ENCODE measurements at regions not wholly inside any gene's neighbourhood (a gene's known extent, or its start where the extent isn't known, plus 50 kb on each side); places are given as distances from the start of the nearest gene placed in this dataset.

DNA sequence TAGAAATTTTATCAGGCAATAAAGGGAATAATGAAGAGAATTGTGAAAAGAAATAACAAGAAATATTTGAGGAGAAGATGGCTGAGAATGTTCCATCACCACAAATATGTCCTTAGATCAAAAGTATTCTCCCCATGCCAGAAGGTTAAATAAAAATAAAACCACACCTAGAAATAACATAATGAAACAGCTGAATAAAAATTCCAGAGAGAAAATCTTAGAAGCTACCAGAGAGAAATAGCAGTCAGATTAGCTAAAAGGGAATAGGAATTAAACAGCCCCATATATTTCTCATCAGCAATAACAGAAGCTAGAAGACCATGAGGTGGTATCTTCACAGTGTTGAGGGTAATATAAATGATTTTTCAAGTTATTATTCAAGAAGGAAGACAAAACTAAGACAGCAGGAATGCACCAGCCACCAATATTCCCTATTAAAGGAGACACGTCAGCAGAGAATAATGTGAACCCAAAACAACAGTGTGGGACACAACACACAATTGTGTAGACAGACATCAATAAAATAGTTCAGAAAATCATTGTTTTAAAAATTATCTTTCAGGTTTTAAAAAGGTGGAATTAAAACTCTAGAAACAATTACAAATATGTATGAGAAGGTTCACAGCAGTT, 82.0 kb upstream of the NEDD4L start:
- H3K9me3 ChIP-seq (ENCODE audit: control insufficient read depth, insufficient read depth, low read length): no peaks in the 10 kb centered on the region
- no peak overlapping the region for H4K5ac ChIP-seq (ENCODE audit: low read depth, low read length)
- H2AK9ac ChIP-seq (replicated peaks; ENCODE audit: low read depth, low read length, poor library complexity): no peak overlapping the region
- H3K36me3 ChIP-seq (ENCODE audit: control insufficient read depth, insufficient read depth, low read length): no peaks in the 10 kb centered on the region
- no peak overlapping the region for H4K8ac ChIP-seq (ENCODE audit: low read depth in 2 of 2, low read length in 2 of 2)
- H3K4me1 ChIP-seq (ENCODE audit: control insufficient read depth, insufficient read depth, low read length): no peaks in the 10 kb centered on the region
- WGBS, 2 experiments (ENCODE audit: extremely low coverage in 2 of 2, insufficient read length in 1 of 2): no CpG with 5 or more reads among the region's 1 CpG
- no peaks in the 10 kb centered on the region for H3K79me1 ChIP-seq (ENCODE audit: low read depth in 1 of 2, low read length in 2 of 2)
- no peak overlapping the region for H3K4ac ChIP-seq (ENCODE audit: low read depth, low read length)
- ChIA-PET POLR2A (ENCODE audit: unreplicated experiment) (no interaction called here), CTCF (no interaction called here)
- TF ChIP-seq, protein P1, sequence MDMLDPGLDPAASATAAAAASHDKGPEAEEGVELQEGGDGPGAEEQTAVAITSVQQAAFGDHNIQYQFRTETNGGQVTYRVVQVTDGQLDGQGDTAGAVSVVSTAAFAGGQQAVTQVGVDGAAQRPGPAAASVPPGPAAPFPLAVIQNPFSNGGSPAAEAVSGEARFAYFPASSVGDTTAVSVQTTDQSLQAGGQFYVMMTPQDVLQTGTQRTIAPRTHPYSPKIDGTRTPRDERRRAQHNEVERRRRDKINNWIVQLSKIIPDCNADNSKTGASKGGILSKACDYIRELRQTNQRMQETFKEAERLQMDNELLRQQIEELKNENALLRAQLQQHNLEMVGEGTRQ (IDR thresholded peaks at IDR 0.05; ENCODE audit: low read depth, low read length): no peak
- TF ChIP-seq MAFK (IDR thresholded peaks at IDR 0.05; ENCODE audit: low read depth, low read length) (no peak), CEBPB (IDR thresholded peaks at IDR 0.05; ENCODE audit: low read depth, low read length) (no peak), MXI1 (IDR thresholded peaks at IDR 0.05; ENCODE audit: borderline replicate concordance, low read depth, low read length) (no peak), SMC3 (IDR thresholded peaks at IDR 0.05; ENCODE audit: low read depth, low read length) (no peak), RAD21 (IDR thresholded peaks at IDR 0.05; ENCODE audit: low read length) (no peak), CHD1 (IDR thresholded peaks at IDR 0.05; ENCODE audit: low read depth, low read length) (no peak), RCOR1 (IDR thresholded peaks at IDR 0.05; ENCODE audit: insufficient replicate concordance, low read length) (no peak), POLR2A (IDR thresholded peaks at IDR 0.05; ENCODE audit: low read depth, low read length) (no peak), NFE2L2 (IDR thresholded peaks at IDR 0.05; ENCODE audit: low read depth, low read length) (no peak), MAZ (IDR thresholded peaks at IDR 0.05; ENCODE audit: borderline replicate concordance, low read depth, low read length) (no peak), RFX5 (IDR thresholded peaks at IDR 0.05; ENCODE audit: low read depth, low read length) (no peak), FOS (IDR thresholded peaks at IDR 0.05; ENCODE audit: low read depth, low read length) (no peak)
- TF ChIP-seq, protein P2, sequence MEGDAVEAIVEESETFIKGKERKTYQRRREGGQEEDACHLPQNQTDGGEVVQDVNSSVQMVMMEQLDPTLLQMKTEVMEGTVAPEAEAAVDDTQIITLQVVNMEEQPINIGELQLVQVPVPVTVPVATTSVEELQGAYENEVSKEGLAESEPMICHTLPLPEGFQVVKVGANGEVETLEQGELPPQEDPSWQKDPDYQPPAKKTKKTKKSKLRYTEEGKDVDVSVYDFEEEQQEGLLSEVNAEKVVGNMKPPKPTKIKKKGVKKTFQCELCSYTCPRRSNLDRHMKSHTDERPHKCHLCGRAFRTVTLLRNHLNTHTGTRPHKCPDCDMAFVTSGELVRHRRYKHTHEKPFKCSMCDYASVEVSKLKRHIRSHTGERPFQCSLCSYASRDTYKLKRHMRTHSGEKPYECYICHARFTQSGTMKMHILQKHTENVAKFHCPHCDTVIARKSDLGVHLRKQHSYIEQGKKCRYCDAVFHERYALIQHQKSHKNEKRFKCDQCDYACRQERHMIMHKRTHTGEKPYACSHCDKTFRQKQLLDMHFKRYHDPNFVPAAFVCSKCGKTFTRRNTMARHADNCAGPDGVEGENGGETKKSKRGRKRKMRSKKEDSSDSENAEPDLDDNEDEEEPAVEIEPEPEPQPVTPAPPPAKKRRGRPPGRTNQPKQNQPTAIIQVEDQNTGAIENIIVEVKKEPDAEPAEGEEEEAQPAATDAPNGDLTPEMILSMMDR (conservative IDR thresholded peaks at IDR 0.05; ENCODE audit: low read depth, low read length): no peak
- TF ChIP-seq, protein P3, sequence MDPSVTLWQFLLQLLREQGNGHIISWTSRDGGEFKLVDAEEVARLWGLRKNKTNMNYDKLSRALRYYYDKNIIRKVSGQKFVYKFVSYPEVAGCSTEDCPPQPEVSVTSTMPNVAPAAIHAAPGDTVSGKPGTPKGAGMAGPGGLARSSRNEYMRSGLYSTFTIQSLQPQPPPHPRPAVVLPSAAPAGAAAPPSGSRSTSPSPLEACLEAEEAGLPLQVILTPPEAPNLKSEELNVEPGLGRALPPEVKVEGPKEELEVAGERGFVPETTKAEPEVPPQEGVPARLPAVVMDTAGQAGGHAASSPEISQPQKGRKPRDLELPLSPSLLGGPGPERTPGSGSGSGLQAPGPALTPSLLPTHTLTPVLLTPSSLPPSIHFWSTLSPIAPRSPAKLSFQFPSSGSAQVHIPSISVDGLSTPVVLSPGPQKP (IDR thresholded peaks at IDR 0.05; ENCODE audit: borderline replicate concordance, low read depth, low read length): no peak
- H2BK20ac ChIP-seq (ENCODE audit: low read depth, low read length): no peak overlapping the region
- H3K27ac ChIP-seq (ENCODE audit: insufficient read depth, low read length): no peak overlapping the region
- H3K18ac ChIP-seq (ENCODE audit: low read depth, low read length): no peak overlapping the region
- in situ Hi-C loops (cut with MboI; ENCODE audit: low sequenced_read_pairs): no loop called here
- no peak overlapping the region for H2BK5ac ChIP-seq (ENCODE audit: low read depth, low read length, poor library complexity, severe bottlenecking)
- no peak overlapping the region for H3K9ac ChIP-seq (ENCODE audit: low read depth, low read length)
- intact Hi-C loops (cut with micrococcal nuclease): no loop called here
- dilution Hi-C loops (cut with HindIII; ENCODE audit: low sequenced_read_pairs, unreplicated experiment): no loop called here
- no peaks in the 10 kb centered on the region for H4K20me1 ChIP-seq (ENCODE audit: insufficient read depth, low read length)
- H2BK15ac ChIP-seq (ENCODE audit: low read depth, low read length): no peak overlapping the region
- H3K4me3 ChIP-seq (ENCODE audit: insufficient read depth, low read depth, low read length): no peak overlapping the region
- H4K91ac ChIP-seq (ENCODE audit: insufficient read depth, low read depth, low read length): no peak overlapping the region
- no peak overlapping the region for H3K4me2 ChIP-seq (ENCODE audit: low read depth, low read length)
- no peaks in the 10 kb centered on the region; the same call in 1 of the 2 replicates for H3K9me1 ChIP-seq (ENCODE audit: insufficient read depth, low read length)
- no peak overlapping the region for H3K56ac ChIP-seq (ENCODE audit: extremely low read depth, insufficient read depth, low read length)
- no peak overlapping the region for H2BK120ac ChIP-seq (ENCODE audit: low read depth, low read length)
- no peak for ATAC-seq (ENCODE audit: low read depth)
- H3K23ac ChIP-seq (ENCODE audit: low read depth, low read length): no peak overlapping the region
- no peak overlapping the region for H2AK5ac ChIP-seq (ENCODE audit: low read depth, low read length)
- peaks cover 6% of the 10 kb centered on the region for H3K27me3 ChIP-seq (ENCODE audit: control insufficient read depth, insufficient read depth, low read length)
- BruUV-seq (replicated peaks): no TSS peak
- no peak overlapping the region for H3K14ac ChIP-seq (replicated peaks; ENCODE audit: low read depth, low read length)
- no peak for DNase-seq
- no peak overlapping the region for H2AFZ ChIP-seq (replicated peaks; ENCODE audit: low read length, poor library complexity)

All from IMR-90 (cell line).